K562 (cell line): ENCODE measurements at regions not wholly inside any gene's neighbourhood (a gene's known extent, or its start where the extent isn't known, plus 50 kb on each side); places are given as distances from the start of the nearest gene placed in this dataset.
A peak's percentile ranks its signal among the peaks of the same experiment; 100 is the strongest.

ENCODE experiments used
- ARNT ChIP-seq, 2 experiments: fragments of 450-650 bp; IDR thresholded peaks; 2 replicates each; pipeline ENCODE4 v1.6.1; 2016; ENCODE audit warnings: mild to moderate bottlenecking in 1 of 2
- BCLAF1 ChIP-seq, 2 experiments: fragments of 450-650 bp in 1 of 2; IDR thresholded peaks; 2 replicates each; pipeline ENCODE4 v1.6.1; 2011 to 2017; ENCODE audit warnings: low read depth in 2 of 2, antibody characterized with exemption in 1 of 2, borderline replicate concordance in 1 of 2, low read length in 1 of 2, mild to moderate bottlenecking in 1 of 2, mixed read lengths in 1 of 2; ENCODE audit not compliant: control insufficient read depth in 1 of 2
- ELK1 ChIP-seq: sonication (generic); formaldehyde crosslinking; IDR thresholded peaks from 2 replicates; pipeline ENCODE4 v1.8.1; 2022; ENCODE audit warnings: missing genetic modification reagents
- LEF1 ChIP-seq: fragments of 450-650 bp; IDR thresholded peaks from 2 replicates; pipeline ENCODE4 v1.6.1; 2016; ENCODE audit warnings: mild to moderate bottlenecking
- PHF8 ChIP-seq: fragments of 200-600 bp; sonication (generic); IDR thresholded peaks from 2 replicates; pipeline ENCODE4 v1.6.1; 2012; ENCODE audit warnings: mixed run types, mild to moderate bottlenecking, inconsistent platforms, low read length, moderate library complexity, borderline replicate concordance
- PRPF4 ChIP-seq: fragments of 200-400 bp; formaldehyde crosslinking; IDR thresholded peaks from one replicate; pipeline ENCODE4 v1.6.1; 2017; ENCODE audit warnings: low read length, low read depth, mild to moderate bottlenecking; ENCODE audit not compliant: insufficient read depth, poor library complexity, severe bottlenecking
- RBM14 ChIP-seq: fragments of 200-400 bp; formaldehyde crosslinking; IDR thresholded peaks from 2 replicates; pipeline ENCODE4 v1.6.1; 2018; ENCODE audit warnings: low read depth, mild to moderate bottlenecking, low read length, moderate library complexity, borderline replicate concordance; ENCODE audit not compliant: insufficient read depth
- RFX1 ChIP-seq: fragments of 450-650 bp; IDR thresholded peaks from 2 replicates; pipeline ENCODE4 v1.6.1; 2016; ENCODE audit warnings: mild to moderate bottlenecking, moderate library complexity
- RFX5 ChIP-seq: IDR thresholded peaks from 2 replicates; pipeline ENCODE4 v1.6.1; 2011; ENCODE audit warnings: low read depth, mild to moderate bottlenecking, improper control_type of control experiment, low read length
- SMC3 ChIP-seq: conservative IDR thresholded peaks from 2 replicates; pipeline ENCODE4 v1.6.1; 2011; ENCODE audit warnings: low read depth, low read length, improper control_type of control experiment; ENCODE audit not compliant: insufficient read depth
- TAF15 ChIP-seq: fragments of 200-400 bp; formaldehyde crosslinking; IDR thresholded peaks from 2 replicates; pipeline ENCODE4 v1.6.1; 2017; ENCODE audit warnings: mild to moderate bottlenecking, low read depth, low read length, moderate library complexity
- ZFPM2 ChIP-seq: fragments of 250-450 bp; sonication (Bioruptor Pico); IDR thresholded peaks from 2 replicates; pipeline ENCODE4 v1.5.1; 2022; ENCODE audit warnings: mild to moderate bottlenecking
- ZNF318 ChIP-seq, 2 experiments: fragments of 450-650 bp; IDR thresholded peaks; 2 replicates each; pipeline ENCODE4 v1.6.1; 2016; ENCODE audit warnings: mild to moderate bottlenecking in 2 of 2, borderline replicate concordance in 1 of 2, low read depth in 1 of 2, moderate library complexity in 1 of 2

DNA sequence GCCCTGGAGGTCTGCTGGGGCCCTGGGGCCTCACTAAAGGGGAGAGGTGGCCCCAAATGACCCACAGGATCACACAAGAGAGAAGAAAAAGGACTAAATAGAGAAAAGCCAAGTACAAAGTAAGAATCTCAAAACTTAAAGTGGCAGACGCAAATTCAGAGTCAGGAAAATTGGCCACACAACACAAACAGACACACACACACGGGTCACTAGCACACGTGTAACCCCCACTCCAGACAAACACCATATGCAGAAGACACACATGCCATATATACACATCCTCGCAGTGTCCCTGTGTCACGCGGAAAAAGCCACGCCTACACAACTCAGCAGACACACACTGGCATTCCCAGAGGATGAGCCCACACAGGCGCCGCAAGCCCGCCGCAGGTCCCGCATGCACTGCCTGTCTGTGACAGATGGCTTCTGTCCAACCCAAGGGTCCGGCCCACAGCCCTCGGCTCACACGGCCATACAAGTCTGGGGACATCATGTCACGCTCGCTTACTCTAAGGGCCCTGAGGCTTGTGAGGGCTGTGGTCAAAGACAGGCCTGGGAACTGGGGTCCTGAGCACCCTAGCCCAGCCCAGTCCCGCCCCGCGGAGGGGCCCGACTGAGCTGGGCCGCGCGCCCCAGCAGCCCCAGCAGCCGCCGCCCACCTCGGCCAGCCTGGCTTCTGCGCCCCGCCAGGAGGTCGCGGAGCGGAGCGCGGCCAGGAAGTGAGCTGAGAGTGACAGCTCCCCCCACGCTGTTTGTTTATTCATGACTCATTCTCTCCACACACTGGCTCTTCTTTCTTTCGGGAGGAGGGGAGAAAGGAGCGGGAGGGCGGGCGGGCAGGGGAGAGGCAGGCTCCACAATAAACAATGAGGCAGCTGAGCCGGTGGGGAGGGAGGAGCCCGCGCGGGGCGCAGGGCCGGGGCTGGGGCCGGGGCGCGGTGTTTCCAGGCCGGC, 95.5 kb upstream of the ZMIZ1 start (continued):
- TF ChIP-seq BCLAF1 (IDR thresholded peaks at IDR 0.05; ENCODE audit: borderline replicate concordance in 1 of 2, control insufficient read depth in 1 of 2, low read depth in 2 of 2, low read length in 1 of 2), result no peak
- TF ChIP-seq RFX1, result no peak
- TF ChIP-seq PHF8, result peak; percentile 63; the same call in 1 of the 2 replicates
- TF ChIP-seq RBM14, result no peak
- no peak for TF ChIP-seq ELK1 (CRISPR knock-in tag)
- TF ChIP-seq ZFPM2 (CRISPR knock-in tag), result no peak
- TF ChIP-seq RFX5, result no peak
- no peak for TF ChIP-seq SMC3
- peak in 1 of 2 experiments; percentile 80; a peak in 2 of 4 replicates for TF ChIP-seq ARNT (IDR thresholded peaks at IDR 0.05)
- TF ChIP-seq PRPF4, result no peak
- peak; percentile 75; the same call in 1 of the 2 replicates for TF ChIP-seq LEF1
- TF ChIP-seq TAF15, result no peak
- peak in 1 of 2 experiments; percentile 83; a peak in 1 of 4 replicates for TF ChIP-seq ZNF318 (IDR thresholded peaks at IDR 0.05; ENCODE audit: borderline replicate concordance in 1 of 2, low read depth in 1 of 2)
